GM23338 (cell line): ENCODE measurements at regions not wholly inside any gene's neighbourhood (a gene's known extent, or its start where the extent isn't known, plus 50 kb on each side); places are given as distances from the start of the nearest gene placed in this dataset.

Experiments
- ATAC-seq: fragments of 200-7000 bp; cut with Tn5 transposase; 3 replicates; pipeline ENCODE4 v1.9.1; 2020
- DNase-seq: peaks from one replicate; pipeline ENCODE4 v3.0.0-alpha.2; 2015; ENCODE audit warnings: low spot score
- H2AFZ ChIP-seq: fragments of 200-600 bp; sonication (generic); 2 replicates; pipeline ENCODE4 v1.8.0; 2016; ENCODE audit warnings: antibody characterized with exemption, mild to moderate bottlenecking, moderate library complexity
- H3F3A ChIP-seq: fragments of 200-600 bp; sonication (generic); replicated peaks from 2 replicates; pipeline ENCODE4 v1.8.0; 2017; ENCODE audit warnings: antibody characterized with exemption, mixed run types, low read depth
- H3K27ac ChIP-seq: fragments of 200-600 bp; sonication (generic); 2 replicates; pipeline ENCODE4 v1.6.1; 2016; ENCODE audit warnings: low read depth
- H3K27me3 ChIP-seq: fragments of 200-600 bp; sonication (generic); 2 replicates; pipeline ENCODE4 v1.8.0; 2016; ENCODE audit warnings: mild to moderate bottlenecking, mixed run types, moderate library complexity; ENCODE audit not compliant: insufficient read depth
- H3K36me3 ChIP-seq: fragments of 200-600 bp; sonication (generic); 2 replicates; pipeline ENCODE4 v1.8.0; 2016; ENCODE audit warnings: mild to moderate bottlenecking; ENCODE audit not compliant: insufficient read depth
- H3K4me1 ChIP-seq: fragments of 200-600 bp; sonication (generic); 2 replicates; pipeline ENCODE4 v1.8.0; 2016; ENCODE audit warnings: mild to moderate bottlenecking, moderate library complexity; ENCODE audit not compliant: insufficient read depth
- H3K4me2 ChIP-seq: fragments of 200-600 bp; sonication (generic); 2 replicates; pipeline ENCODE4 v1.7.1; 2017; ENCODE audit warnings: mixed run types
- H3K4me3 ChIP-seq: fragments of 200-600 bp; sonication (generic); 2 replicates; pipeline ENCODE4 v1.6.1; 2016; ENCODE audit warnings: mixed run types
- H3K79me2 ChIP-seq: fragments of 200-600 bp; sonication (generic); replicated peaks from 2 replicates; pipeline ENCODE4 v1.8.0; 2017; ENCODE audit warnings: mild to moderate bottlenecking; ENCODE audit not compliant: insufficient read depth
- H3K9me2 ChIP-seq: fragments of 200-600 bp; sonication (generic); 2 replicates; pipeline ENCODE4 v1.8.0; 2017; ENCODE audit not compliant: insufficient read depth
- H4K20me1 ChIP-seq: fragments of 200-600 bp; sonication (generic); replicated peaks from 2 replicates; pipeline ENCODE4 v1.8.0; 2017; ENCODE audit warnings: mild to moderate bottlenecking; ENCODE audit not compliant: insufficient read depth
- H3K27ac Mint-ChIP-seq: 2 replicates; pipeline ENCODE4 v1.8.0; 2020; ENCODE audit warnings: inconsistent platforms, mild to moderate bottlenecking, moderate library complexity, mixed read lengths
- H3K27me3 Mint-ChIP-seq: 3 replicates; pipeline ENCODE4 v1.8.0; 2022; ENCODE audit warnings: low read depth, mild to moderate bottlenecking, moderate library complexity, mixed read lengths, inconsistent platforms; ENCODE audit not compliant: insufficient read depth, poor library complexity
- H3K36me3 Mint-ChIP-seq: 3 replicates; pipeline ENCODE4 v1.8.0; 2021; ENCODE audit warnings: low read depth, mild to moderate bottlenecking, inconsistent platforms, moderate library complexity, mixed read lengths
- H3K4me1 Mint-ChIP-seq: 3 replicates; pipeline ENCODE4 v1.8.0; 2020; ENCODE audit warnings: mild to moderate bottlenecking, inconsistent platforms, mixed read lengths
- H3K4me3 Mint-ChIP-seq: 3 replicates; pipeline ENCODE4 v1.8.0; 2021; ENCODE audit warnings: moderate library complexity, mild to moderate bottlenecking, inconsistent platforms, mixed read lengths
- H3K9me3 Mint-ChIP-seq: 3 replicates; pipeline ENCODE4 v1.8.0; 2020; ENCODE audit warnings: moderate library complexity, mild to moderate bottlenecking, inconsistent platforms, mixed read lengths
- CREB1 ChIP-seq: fragments of 250-450 bp; sonication (Bioruptor Pico); IDR thresholded peaks from 2 replicates; pipeline ENCODE4 v1.5.0; 2020; ENCODE audit warnings: low read depth, mild to moderate bottlenecking, moderate library complexity
- CTCF ChIP-seq, 2 experiments: fragments of 200-600 bp in 1 of 2; sonication (generic) in 1 of 2; conservative IDR thresholded peaks; 2 replicates each; pipeline versions ENCODE4 v1.5.1 to v1.6.1; 2016 to 2017; ENCODE audit warnings: antibody characterized with exemption in 2 of 2, low read depth in 2 of 2, mild to moderate bottlenecking in 2 of 2, moderate library complexity in 1 of 2
- ETS1 ChIP-seq: IDR thresholded peaks from 2 replicates; pipeline ENCODE4 v1.6.1; 2016; ENCODE audit warnings: antibody characterized with exemption
- EZH2 ChIP-seq: fragments of 200-600 bp; sonication (generic); IDR thresholded peaks from one replicate; pipeline ENCODE4 v1.8.0; 2017; ENCODE audit warnings: antibody characterized with exemption, mild to moderate bottlenecking, low read depth; ENCODE audit not compliant: unreplicated experiment
- EZH2phosphoT487 ChIP-seq: fragments of 200-600 bp; sonication (generic); IDR thresholded peaks from one replicate; pipeline ENCODE4 v1.8.1; 2018; ENCODE audit warnings: antibody characterized with exemption; ENCODE audit not compliant: unreplicated experiment
- JUNB ChIP-seq: IDR thresholded peaks from one replicate; pipeline ENCODE4 v1.6.1; 2016; ENCODE audit warnings: antibody characterized with exemption; ENCODE audit not compliant: unreplicated experiment
- NANOG ChIP-seq: IDR thresholded peaks from 2 replicates; pipeline ENCODE4 v1.6.1; 2016; ENCODE audit warnings: antibody characterized with exemption, borderline replicate concordance
- POLR2AphosphoS5 ChIP-seq: IDR thresholded peaks from 2 replicates; pipeline ENCODE4 v1.6.1; 2016; ENCODE audit warnings: antibody characterized with exemption, low read depth
- REST ChIP-seq: IDR thresholded peaks from one replicate; pipeline ENCODE4 v1.6.1; 2018; ENCODE audit warnings: antibody characterized with exemption; ENCODE audit not compliant: unreplicated experiment
- STAT1 ChIP-seq: IDR thresholded peaks from one replicate; pipeline ENCODE4 v1.6.1; 2016; ENCODE audit warnings: antibody characterized with exemption; ENCODE audit not compliant: unreplicated experiment
- ZNF114 ChIP-seq: fragments of 250-450 bp; sonication (Bioruptor Pico); IDR thresholded peaks from 2 replicates; pipeline ENCODE4 v1.5.0; 2020; ENCODE audit warnings: mild to moderate bottlenecking, moderate library complexity
- ZNF331 ChIP-seq: fragments of 250-450 bp; sonication (Bioruptor Pico); IDR thresholded peaks from 2 replicates; pipeline ENCODE4 v1.5.0; 2020; ENCODE audit warnings: low read depth, mild to moderate bottlenecking, moderate library complexity

GRCh38 chr2:223166215-223166493, 114.2 kb downstream of the KCNE4 start:
- DNase-seq (no peak), ATAC-seq (no peak)
- H3K4me2 ChIP-seq = no peak overlapping the region
- no peak overlapping the region for H3K27ac Mint-ChIP-seq
- peaks cover 1% of the 10 kb centered on the region for H3K27me3 Mint-ChIP-seq
- H3K27ac ChIP-seq = no peak overlapping the region
- H3K36me3 ChIP-seq = no peaks in the 10 kb centered on the region
- H3F3A ChIP-seq = no peaks in the 10 kb centered on the region
- H3K9me3 Mint-ChIP-seq = peaks cover 5% of the 10 kb centered on the region; the same call in 2 of the 3 replicates
- no peak overlapping the region for H3K4me3 ChIP-seq
- no peaks in the 10 kb centered on the region for H3K79me2 ChIP-seq
- no peaks in the 10 kb centered on the region for H3K27me3 ChIP-seq
- TF ChIP-seq POLR2AphosphoS5 (no peak), REST (no peak), ETS1 (no peak), EZH2phosphoT487 (no peak), STAT1 (no peak), JUNB (no peak), EZH2 (no peak), CREB1 (CRISPR knock-in tag) (no peak), CTCF (conservative IDR thresholded peaks at IDR 0.05; ENCODE audit: low read depth in 2 of 2) (no peak), NANOG (no peak), ZNF331 (CRISPR knock-in tag) (no peak), ZNF114 (no peak)
- peaks cover 5% of the 10 kb centered on the region; the same call in 1 of the 2 replicates for H3K9me2 ChIP-seq
- no peaks in the 10 kb centered on the region for H4K20me1 ChIP-seq
- no peaks in the 10 kb centered on the region for H3K4me1 ChIP-seq
- H3K4me3 Mint-ChIP-seq = no peak overlapping the region
- H3K4me1 Mint-ChIP-seq = no peaks in the 10 kb centered on the region
- no peak overlapping the region for H2AFZ ChIP-seq
- H3K36me3 Mint-ChIP-seq = no peaks in the 10 kb centered on the region
